ENCODE measurements at regions not wholly inside any gene's neighbourhood (a gene's known extent, or its start where the extent isn't known, plus 50 kb on each side); places are given as distances from the start of the nearest gene placed in this dataset.

DNA sequence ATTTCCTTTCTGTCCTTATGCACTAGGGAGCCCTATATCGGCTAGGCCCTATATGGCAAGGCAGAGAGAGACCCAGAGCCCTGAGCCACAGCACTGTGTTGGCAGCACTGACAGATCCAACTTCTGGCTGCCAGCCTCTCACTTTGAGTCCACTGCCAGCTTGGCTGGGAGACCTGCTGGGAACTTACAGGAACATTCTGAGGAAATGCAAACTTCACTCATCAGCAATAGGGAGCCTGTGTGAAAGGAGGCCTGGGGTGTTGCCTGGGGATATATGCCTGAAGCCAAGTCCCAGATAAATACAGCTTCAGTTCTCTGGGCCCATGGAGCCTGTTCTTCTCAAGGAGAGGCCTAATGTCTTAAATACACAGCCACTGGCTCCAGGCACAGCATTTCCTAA, 78.0 kb downstream of the ADRB2 start:
- POLR2A ChIA-PET, result interaction anchor here (1.0 kb wide), 1 partner anchor 13 kb away, joined by 3 read pairs; no protein-coding TSS in a partner anchor
- no peak for FAIRE-seq
- no peak for DNase-seq (ENCODE audit: extremely low read depth in 1 of 4, low spot score in 3 of 4)
- no TSS peak for BruUV-seq (replicated peaks)
- H3K9ac ChIP-seq (ENCODE audit: insufficient read depth in 1 of 2, low read depth in 2 of 2, low read length in 2 of 2), result no peak overlapping the region
- no peak for ATAC-seq
- H3K4me2 ChIP-seq (ENCODE audit: insufficient read depth, low read length), result no peak overlapping the region
- H3K27me3 ChIP-seq (ENCODE audit: control insufficient read depth in 2 of 2, insufficient read depth in 2 of 2, low read length in 2 of 2), result peaks cover 0 to 3% of the 10 kb centered on the region in 2 experiments; a peak in 2 of 5 replicates
- intact Hi-C loops (cut with micrococcal nuclease), result no loop called here
- CTCF ChIA-PET (ENCODE audit: low intra/inter-chr PET ratio), result no interaction called here
- H3K9me3 ChIP-seq (replicated peaks; ENCODE audit: control insufficient read depth, insufficient read depth, low read depth, low read length), result no peaks in the 10 kb centered on the region
- no peak overlapping the region for H2AFZ ChIP-seq (ENCODE audit: low read depth, low read length)
- H3K79me2 ChIP-seq (ENCODE audit: control insufficient read depth, insufficient read depth, low read length), result no peaks in the 10 kb centered on the region
- no peaks in the 10 kb centered on the region for H3K4me1 ChIP-seq (replicated peaks in 1 of 2; ENCODE audit: control insufficient read depth in 2 of 2, insufficient read depth in 2 of 2, low read length in 2 of 2)
- in situ Hi-C loops (cut with MboI), result loop anchor here (10.0 kb wide), 1 partner anchor 210 kb away; no protein-coding TSS in a partner anchor
- H3K36me3 ChIP-seq (ENCODE audit: control insufficient read depth, insufficient read depth, low read length), result no peaks in the 10 kb centered on the region
- no peaks in the 10 kb centered on the region for H3K9me1 ChIP-seq (ENCODE audit: control insufficient read depth, insufficient read depth, low read length)
- H4K20me1 ChIP-seq (replicated peaks; ENCODE audit: control insufficient read depth, insufficient read depth, low read length), result no peaks in the 10 kb centered on the region
- WGBS (ENCODE audit: insufficient coverage, low coverage, missing lambda C conversion rate), result 0% methylated on average over 1 of the region's 1 CpG
- no peak overlapping the region for H3K27ac ChIP-seq (ENCODE audit: extremely low read depth, low read depth, low read length)
- no peak overlapping the region for H3K4me3 ChIP-seq
- no peak for TF ChIP-seq MAFG (tag; conservative IDR thresholded peaks at IDR 0.05)
- TF ChIP-seq, protein P1, sequence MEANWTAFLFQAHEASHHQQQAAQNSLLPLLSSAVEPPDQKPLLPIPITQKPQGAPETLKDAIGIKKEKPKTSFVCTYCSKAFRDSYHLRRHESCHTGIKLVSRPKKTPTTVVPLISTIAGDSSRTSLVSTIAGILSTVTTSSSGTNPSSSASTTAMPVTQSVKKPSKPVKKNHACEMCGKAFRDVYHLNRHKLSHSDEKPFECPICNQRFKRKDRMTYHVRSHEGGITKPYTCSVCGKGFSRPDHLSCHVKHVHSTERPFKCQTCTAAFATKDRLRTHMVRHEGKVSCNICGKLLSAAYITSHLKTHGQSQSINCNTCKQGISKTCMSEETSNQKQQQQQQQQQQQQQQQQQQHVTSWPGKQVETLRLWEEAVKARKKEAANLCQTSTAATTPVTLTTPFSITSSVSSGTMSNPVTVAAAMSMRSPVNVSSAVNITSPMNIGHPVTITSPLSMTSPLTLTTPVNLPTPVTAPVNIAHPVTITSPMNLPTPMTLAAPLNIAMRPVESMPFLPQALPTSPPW (CRISPR knock-in tag; IDR thresholded peaks at IDR 0.05), result no peak
- no peak for TF ChIP-seq DACH1 (IDR thresholded peaks at IDR 0.05; ENCODE audit: partially characterized antibody)
- TF ChIP-seq AFF1 (IDR thresholded peaks at IDR 0.05; ENCODE audit: low read depth in 1 of 2, partially characterized antibody in 2 of 2), result no peak
- no peak for TF ChIP-seq PRPF4 (IDR thresholded peaks at IDR 0.05; ENCODE audit: insufficient read depth, low read depth, low read length, poor library complexity, severe bottlenecking)
- TF ChIP-seq ZNF175 (CRISPR knock-in tag; IDR thresholded peaks at IDR 0.05; ENCODE audit: low read depth), result no peak
- TF ChIP-seq LARP7 (IDR thresholded peaks at IDR 0.05), result no peak
- no peak for TF ChIP-seq ZNF398 (CRISPR knock-in tag; IDR thresholded peaks at IDR 0.05)
- TF ChIP-seq, protein P2, sequence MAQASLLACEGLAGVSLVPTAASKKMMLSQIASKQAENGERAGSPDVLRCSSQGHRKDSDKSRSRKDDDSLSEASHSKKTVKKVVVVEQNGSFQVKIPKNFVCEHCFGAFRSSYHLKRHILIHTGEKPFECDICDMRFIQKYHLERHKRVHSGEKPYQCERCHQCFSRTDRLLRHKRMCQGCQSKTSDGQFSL (CRISPR knock-in tag; IDR thresholded peaks at IDR 0.05), result no peak
- TF ChIP-seq, protein P2 (tag; IDR thresholded peaks at IDR 0.05), result no peak
- TF ChIP-seq ZNF121 (CRISPR knock-in tag; conservative IDR thresholded peaks at IDR 0.05), result no peak
- TF ChIP-seq ZKSCAN1 (IDR thresholded peaks at IDR 0.05; ENCODE audit: low read depth, low read length), result no peak
- no peak for TF ChIP-seq ZFP36 (IDR thresholded peaks at IDR 0.05; ENCODE audit: low read depth, low read length, partially characterized antibody)
